OCI-M2 (cell line): ENCODE measurements at regions not wholly inside any gene's neighbourhood (a gene's known extent, or its start where the extent isn't known, plus 50 kb on each side); places are given as distances from the start of the nearest gene placed in this dataset.

Experiments
- DNase-seq: peaks from one replicate; lab custom pipeline; 2025; ENCODE audit not compliant: unreplicated experiment; lab: John Stamatoyannopoulos, UW

DNA sequence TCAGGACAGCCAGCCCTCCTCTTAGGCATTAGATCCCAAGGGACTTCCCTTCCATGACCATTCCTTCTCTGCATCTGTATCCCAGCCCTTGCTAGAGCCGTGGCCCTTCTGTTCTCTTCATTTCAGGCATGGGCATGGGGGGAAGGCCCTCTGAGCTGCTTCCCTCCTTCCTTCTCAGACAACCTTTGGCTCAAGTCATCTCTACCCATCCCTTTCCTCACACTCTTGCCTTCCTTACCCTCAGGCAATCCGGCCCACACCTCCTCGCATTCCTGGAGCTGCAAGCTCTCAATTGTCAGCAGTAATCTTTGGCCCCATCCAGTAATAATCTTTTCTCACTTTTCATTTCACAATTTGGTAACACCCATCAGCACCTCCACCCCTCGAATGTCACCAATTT is 426.9 kb upstream of the JARID2 start:
- no peak for DNase-seq

DNA sequence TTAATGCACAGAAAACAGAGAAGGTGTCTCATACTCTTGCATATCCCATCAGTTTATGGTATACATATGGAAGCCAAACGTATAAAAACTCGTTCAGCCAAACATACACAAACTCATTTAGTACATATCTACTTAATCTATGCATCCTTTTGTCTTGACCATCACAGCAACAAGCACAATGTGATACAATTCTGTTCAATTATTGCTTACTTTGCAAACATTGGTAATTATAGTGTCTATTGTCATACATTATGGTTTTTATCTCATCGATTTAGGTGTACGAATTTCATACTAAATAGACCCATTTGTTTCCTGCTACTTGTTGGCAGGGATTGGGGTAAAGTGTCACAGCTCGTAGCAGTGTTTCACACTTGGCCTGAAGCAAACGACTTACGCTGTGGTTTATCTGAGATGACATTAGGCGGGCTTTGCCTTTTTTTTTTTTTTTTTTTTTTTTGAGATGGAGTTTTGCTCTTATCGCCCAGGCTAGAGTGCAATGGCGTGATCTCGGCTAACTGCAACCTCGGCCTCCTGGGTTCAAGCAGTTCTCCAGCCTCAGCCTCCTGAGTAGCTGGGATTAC is 425.9 kb upstream of the JARID2 start:
- DNase-seq = no peak

DNA sequence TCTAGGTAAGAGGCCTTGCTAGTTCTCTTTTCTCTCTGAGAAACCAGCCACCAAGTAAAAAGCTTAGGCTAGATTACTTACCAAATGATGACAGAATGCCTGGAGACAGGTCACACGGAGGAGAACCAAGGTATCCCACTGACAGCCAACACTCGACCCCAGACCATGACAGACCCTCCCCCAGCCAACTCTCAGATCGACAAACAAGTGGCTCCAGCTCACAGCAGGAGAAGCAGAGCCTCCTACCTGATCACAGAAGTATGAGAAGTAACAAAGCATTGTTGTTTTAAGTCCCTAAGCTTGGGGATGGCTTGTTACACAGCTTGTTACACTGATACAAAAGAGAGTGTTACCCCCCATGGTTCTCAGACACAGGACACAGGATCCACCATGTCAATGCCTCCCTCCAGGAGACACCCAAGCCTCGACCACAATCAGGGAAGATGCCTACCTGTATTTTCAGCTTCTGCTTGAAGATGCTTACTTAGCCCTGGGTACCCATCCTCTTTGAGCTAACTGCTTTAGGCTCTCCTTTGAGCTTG is 423.8 kb upstream of the JARID2 start:
- DNase-seq = no peak

DNA sequence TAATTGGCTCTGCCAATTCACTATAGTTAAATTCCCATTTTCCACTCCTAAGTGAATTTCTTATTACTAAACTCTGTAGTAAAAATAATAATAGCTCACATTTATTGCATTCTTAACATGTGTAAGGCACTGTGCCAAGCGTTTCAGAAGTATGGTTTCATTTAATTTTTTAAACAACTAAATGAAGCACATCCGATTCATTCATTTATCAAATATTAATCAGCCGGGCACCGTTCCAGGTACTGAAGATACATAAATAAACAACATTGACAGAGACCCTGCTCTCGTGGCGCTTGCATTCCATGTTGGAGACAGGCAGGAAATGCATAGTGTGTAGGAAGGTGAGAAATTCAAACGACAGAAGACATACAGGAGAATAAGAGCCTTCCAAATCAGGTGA is 423.2 kb upstream of the JARID2 start:
- no peak for DNase-seq

DNA sequence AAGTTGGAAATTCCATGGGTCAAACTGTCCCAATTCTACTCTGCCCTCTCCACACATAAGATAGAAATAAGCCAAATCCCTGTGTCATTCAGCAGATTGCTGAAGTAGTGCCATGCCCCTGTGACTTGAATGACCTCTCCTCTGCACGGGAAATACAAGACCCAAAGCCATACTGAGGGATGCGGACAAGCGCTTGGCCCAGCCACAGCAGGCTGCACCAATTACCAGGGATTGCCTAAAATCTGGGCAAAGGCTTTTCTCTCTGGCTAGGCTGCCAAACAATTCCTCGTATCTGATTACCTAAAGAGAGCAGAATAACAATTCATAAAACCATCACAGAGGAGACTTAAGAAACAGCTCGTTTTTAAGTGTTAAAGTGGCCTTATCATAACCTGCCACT is 421.8 kb upstream of the JARID2 start:
- no peak for DNase-seq

DNA sequence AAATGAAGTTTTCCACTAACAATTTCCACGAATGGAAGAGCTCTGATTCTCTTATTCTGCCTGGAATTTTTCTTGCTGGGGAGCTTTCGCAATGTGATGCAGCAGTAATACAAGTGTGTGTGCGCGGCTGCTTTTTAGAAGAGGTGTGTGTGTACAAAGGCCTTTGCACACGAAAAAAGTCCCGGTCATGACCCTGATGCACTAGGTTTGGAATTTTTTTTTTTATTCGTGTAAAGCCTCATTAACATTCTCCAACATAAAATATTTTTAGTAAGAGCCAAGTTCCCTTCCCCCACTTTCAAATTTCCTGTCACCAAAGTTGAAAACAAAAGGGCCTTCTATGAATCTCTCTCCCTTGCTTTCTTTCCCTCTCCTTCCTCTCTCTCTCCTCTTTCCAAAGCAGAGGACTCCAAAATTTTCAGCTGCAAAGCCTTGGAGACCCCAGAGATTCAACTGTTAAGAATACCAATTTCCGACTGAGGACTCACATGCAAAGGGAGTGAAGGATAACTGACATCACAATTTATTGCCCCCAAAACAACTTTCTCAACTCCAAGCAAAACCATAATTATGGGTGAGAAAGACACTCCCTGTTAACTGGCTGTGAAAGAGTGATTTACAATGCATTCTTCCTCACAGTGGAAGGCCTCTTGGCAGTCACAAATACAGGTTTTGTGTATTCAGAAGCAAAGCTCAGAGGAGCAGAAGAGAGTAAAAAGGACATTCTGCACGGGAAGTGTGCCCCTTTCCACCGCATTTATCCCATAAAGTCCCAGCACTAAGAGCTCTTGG is 421.2 kb upstream of the JARID2 start:
- DNase-seq = no peak

DNA sequence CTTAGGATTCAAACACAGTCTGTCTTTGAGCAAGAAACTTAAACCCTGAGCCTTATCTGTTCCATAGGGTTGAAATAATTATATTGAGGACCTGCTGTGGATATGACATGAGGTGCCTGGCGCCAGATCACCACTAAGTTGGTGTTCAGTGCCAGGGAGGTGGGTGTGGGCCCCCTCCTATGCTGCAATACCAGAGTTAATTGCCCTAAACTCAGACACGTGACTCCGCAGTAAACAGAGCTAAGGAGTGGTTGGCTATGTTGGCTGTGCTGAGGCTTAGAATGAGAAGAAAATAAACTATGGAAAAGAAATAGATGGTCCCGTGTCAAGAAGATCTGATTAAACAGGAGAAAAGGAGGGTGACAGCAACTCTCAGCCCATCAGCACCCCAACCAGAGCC is 419.4 kb upstream of the JARID2 start:
- DNase-seq = no peak

DNA sequence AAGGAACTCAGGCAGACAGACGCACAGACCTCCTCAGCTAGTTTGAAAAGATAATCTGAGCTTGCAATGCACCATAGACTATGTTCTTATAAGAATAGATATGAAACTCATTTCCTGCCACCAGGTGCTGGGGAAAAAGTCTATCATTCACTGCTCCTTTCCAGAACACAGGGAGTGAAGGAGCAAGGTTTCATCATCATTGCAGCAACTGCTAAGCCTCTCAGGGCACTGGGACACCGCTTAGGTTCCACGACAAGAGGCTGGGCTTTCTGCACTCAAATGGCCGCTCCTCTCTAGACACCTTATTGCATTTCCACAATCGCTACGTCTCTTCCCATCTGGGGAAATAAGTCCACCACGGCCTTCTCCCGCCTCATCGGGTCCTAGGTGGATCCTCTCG is 418.5 kb upstream of the JARID2 start:
- DNase-seq = no peak

DNA sequence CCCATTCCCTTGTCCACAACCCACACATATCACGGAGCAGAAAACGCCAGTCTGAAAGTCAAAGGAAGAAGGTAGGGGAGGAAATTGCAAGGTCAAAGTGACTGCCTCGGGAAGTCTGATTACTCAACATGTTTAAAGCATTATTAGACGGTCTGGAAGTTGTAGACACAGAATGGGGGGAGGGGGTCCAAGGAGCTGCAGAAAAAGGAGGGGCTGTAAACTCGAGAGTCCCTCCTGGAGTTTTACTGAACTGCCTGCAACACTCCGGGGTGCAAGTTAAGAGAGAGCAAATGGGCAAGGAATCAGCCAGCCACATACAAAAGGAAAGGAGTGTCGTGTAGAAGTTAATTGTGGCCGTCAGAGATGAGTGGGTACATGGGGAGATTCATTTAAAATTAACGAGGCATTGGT is 417.7 kb upstream of the JARID2 start:
- no peak for DNase-seq

DNA sequence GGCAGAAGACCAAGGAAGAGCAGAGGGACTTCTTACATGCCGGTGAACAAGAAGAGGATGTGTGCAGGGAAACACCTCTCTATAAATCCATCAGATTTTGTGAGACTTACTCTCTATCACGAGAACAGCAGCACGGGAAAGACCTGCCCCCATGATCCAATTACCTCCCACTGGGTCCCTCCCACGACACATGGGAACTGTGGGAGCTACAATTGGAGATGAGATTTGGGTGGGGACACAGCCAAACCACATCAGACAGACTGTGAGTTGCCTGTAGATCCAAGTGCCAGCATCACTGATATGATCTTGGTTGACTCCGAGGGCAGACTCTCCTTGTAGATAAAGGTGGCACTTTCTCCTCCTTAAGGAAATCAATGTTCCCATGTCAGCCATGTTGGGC is 414.8 kb upstream of the JARID2 start:
- no peak for DNase-seq

DNA sequence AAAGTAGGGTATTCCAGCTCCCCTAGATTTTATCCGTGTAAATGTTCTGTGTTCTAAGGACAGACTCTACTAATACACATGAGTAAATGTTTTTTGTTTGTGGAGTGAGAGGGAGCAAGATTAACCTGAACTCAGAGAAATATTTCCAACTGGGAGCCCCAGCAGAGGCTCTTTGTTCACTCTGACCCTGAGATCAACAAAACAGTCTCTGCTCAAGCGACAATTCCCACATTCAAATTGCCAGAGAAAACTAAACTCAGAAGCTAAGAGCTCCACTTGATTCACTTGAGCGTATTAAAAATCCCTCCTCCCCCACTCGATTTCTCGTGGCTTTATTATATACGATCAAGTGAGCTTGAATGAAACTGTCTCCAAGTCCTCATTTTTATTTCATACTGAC is 413.9 kb upstream of the JARID2 start:
- no peak for DNase-seq

DNA sequence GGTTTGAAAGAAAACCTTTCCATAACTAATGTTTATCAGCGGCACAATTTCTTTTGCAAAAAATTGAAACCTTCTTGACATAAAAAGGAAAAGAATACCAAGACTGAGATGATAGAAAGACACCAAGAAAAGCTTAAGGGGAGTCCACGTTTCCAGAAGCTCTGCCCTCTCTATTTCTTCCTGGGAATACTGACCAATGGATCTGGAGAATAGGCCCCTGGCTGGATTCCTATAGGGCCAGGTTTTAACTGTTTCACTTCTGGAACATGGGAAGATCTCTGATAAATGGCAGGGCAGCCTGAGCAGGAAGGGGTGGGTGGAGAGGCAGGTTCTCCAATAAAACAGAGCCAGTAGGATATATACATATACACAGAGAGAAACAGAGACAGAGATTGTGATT is 413.4 kb upstream of the JARID2 start:
- DNase-seq = no peak

DNA sequence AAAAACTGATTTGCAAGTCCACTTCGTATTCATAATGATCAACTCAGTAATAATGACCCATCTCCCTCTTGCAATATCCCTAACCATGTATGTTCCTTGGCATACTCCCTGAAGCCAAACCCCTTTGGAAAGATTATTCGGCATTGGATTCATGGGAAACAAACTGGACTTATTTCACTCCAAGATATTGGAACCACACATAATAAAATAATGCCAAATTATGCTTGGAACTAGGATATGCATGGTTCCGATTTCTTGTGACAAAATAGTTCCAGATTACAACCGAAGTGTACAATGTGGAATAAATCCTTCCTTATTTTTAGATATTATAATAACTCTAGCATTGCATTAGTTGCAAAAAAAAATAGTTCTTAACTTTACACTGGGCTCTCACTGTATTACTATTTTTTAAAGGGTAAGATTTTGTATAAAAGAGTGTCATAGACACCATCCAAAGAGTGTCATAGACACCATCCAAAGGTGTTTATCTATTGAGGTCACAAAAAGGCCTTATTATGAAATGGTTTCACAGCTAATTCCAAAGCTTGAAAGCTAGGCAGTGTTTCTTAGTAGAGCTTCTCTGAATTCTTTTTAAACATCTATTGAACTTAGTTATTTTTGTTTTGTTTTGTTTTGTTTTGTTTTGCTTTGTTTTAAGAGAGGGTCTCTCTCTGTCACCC is 410.9 kb upstream of the JARID2 start:
- no peak for DNase-seq

DNA sequence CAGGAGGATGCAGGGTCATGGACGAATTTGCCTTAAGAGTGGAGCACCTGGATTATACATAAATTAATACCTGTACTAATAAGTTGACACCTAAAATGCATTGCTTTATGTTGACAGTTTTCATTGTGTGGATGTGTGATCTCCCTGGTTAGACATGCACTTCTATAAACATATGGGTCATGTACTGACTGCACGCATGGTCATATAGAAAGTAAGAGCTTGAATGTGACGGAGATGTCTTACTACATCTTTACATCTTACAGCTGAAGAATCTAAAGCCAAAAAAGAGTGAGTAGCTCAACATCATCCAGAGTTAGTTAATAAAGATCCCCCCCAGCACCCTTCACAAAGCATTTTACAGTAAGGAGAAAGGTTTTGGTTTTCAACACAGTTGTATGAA is 408.4 kb upstream of the JARID2 start:
- DNase-seq = no peak

DNA sequence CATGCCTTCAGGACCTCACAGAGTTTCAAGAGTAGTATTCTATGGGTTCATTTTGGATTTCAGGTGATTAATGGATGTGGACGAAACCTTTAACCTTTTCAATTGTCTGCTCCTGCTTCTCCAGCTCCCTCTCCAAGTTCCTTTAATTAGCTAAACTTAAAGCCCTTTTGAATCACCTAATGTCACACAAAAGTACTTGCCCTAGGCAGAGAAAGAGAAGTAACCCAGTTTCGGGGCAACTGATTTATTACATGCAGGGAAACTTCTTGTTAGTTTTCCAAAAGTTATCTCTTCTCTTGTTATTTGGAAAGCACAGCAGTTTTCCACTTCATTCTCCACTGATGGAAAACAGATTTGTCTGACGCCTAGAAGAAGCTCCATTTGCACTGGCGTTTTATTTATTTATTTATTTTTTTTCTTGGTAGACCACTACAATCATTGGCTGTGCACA is 407.7 kb upstream of the JARID2 start:
- no peak for DNase-seq

DNA sequence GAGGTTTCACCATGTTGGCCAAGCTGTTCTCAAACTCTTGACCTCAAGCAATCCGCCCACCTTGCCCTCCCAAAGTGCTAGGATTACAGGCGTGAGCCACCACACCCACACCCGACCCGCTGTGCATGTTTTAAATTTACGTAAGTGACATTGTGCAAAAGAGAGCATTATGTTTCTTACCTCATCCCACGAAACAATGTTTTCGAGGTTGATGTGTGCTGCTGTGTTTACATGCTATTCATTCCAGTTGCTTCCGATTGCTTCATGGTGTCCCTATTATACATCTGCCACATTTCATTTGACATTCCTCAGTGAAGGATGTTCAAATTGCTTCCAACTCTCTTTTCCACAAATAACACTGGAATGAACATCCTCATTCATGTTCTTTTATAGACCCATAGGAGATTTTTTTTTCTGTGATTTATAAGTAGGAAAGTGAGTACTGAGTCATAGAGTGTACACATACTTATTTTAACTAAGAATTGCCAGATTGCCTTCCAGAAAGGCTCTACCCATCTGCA is 403.9 kb upstream of the JARID2 start:
- no peak for DNase-seq

DNA sequence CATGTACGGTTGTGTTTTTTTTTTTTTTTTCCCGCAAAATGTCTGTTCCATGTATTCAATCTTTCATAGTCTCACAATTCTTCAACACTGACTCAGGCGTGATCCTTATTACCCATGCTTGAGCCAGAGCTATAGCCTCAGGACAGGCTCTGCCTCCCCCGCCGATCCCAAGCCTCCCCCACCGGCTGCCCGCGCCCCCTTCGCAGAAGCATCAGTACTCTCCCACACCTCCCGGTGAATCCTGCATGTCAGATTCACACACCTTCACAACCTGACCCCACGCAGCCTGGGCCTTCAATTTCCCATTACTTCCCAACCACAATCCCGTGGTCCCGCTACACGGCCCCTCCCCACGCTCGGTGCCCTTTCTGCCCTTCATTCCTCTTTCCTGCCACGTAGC is 401.5 kb upstream of the JARID2 start:
- DNase-seq = no peak

DNA sequence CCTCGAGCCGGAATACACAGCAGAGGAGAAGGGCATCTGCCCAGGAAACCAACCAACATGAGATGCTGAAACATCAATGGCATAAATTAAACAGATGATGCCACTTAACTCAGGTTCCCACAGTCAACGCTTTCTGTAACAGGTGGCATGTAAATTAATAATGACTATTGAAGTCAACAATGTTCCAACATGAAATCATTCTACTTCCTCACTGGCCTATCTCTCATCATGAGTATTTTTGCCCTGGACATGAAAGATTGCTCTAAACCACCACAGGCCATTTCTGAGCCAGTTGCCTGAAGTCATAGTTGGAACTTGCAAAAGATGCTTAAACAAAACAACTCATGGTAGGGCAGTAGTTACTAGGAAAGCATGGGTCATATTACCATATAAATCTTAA is 397.9 kb upstream of the JARID2 start:
- no peak for DNase-seq

DNA sequence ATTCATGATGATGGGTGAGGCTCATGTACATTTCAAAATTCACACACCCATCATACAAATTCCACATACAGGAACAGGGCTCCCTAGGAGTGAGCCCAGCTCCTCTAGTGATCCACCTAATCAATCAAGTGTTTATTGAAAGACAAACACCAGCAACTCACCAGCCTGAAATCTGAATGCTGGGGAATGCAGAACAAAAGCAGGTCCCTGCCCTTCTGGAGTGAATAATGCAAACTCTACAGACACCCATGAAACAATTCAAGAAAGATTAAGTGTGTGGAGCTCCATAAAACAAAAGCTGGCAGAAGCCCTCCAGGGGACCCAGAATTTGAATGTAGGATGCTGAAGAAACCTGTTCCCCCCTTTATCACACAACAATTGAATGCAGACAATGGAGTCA is 396.7 kb upstream of the JARID2 start:
- DNase-seq = no peak

DNA sequence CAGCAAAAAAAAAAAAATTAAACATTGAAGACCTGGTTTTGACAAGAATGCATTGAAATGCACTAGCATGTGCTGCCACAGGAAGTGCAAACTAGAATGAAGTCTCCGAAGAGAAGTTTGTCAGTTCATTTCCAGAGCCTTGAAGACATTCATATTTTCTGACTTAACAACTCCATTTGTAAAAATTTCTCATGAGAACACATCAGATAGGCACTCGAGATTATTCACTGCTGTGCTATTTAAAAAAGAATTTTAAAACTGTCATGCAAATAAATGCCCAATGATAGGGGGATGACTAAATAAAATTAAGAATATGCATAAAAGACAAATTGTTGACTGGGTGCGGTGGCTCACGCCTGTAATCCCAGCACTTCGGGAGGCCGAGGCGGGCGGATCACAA is 394.6 kb upstream of the JARID2 start:
- DNase-seq = no peak

DNA sequence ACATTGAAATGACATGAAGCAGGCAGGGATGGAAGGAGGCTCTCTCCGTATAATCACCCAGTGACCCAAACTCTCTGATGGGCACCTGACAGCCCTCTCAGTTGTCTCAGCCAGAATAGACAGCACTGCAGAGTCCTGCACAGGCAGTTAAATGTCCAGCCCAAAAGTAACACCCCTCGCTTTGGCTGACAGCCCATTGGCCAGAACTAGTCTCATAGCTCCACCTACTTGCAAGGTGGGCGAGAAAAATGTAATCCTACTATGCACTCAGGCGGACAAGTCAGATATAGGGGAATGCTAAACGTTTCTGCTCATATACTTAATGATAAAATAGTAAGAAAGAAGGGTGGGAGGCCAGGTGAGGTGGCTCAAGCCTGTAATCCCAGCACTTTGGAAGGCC is 393.5 kb upstream of the JARID2 start:
- DNase-seq = no peak

DNA sequence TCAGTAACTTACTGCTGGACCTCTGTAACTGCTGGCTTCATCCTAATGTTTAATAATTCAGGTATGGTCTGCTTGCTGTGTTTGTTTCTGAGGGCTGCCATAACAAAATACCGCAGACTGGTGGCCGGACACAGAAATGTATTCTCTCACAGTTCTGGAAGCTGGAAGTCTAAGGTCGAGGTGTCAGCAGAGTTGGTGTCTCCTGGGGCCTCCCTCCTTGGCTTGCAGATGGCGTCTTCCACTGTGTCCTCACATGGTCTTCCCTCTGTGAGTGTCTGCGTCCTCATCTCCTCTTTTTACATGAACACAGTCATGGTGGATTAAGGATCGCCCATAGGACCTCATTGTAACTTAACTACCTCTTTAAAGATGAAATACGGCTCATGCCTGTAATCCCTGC is 389.7 kb upstream of the JARID2 start:
- DNase-seq = no peak
